Cerebellar nuclear complex (tissue), 1 donor: ENCODE measurements at regions not wholly inside any gene's neighbourhood (a gene's known extent, or its start where the extent isn't known, plus 50 kb on each side); places are given as distances from the start of the nearest gene placed in this dataset.

Source experiments
- DNase-seq, 2 experiments: peaks; one replicate each; lab custom pipeline; 2025; lab: John Stamatoyannopoulos, UW

DNA sequence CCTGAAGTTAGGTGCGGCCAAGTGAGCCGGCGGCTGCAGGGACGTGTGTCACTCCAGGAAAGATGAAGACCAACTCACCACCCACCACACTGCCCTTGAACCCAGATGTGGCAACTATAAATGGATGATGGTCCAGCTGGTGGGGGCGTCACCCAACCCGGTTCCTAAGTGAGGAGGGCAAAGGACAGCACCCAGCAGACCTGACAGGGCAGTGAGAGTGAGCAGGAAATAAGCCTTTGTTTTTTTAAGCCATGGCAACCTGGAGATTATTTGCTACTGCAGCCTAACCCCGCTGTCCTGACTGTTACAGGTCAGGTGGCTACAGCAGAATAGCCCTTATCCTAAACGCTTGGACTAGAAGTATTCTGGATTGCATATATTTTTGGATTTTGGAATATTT lies 228.9 kb downstream of the CTTN start:
- DNase-seq: no peak

GRCh38 chr11:70628176-70628854 lies 230.0 kb downstream of the CTTN start:
- no peak for DNase-seq

DNA sequence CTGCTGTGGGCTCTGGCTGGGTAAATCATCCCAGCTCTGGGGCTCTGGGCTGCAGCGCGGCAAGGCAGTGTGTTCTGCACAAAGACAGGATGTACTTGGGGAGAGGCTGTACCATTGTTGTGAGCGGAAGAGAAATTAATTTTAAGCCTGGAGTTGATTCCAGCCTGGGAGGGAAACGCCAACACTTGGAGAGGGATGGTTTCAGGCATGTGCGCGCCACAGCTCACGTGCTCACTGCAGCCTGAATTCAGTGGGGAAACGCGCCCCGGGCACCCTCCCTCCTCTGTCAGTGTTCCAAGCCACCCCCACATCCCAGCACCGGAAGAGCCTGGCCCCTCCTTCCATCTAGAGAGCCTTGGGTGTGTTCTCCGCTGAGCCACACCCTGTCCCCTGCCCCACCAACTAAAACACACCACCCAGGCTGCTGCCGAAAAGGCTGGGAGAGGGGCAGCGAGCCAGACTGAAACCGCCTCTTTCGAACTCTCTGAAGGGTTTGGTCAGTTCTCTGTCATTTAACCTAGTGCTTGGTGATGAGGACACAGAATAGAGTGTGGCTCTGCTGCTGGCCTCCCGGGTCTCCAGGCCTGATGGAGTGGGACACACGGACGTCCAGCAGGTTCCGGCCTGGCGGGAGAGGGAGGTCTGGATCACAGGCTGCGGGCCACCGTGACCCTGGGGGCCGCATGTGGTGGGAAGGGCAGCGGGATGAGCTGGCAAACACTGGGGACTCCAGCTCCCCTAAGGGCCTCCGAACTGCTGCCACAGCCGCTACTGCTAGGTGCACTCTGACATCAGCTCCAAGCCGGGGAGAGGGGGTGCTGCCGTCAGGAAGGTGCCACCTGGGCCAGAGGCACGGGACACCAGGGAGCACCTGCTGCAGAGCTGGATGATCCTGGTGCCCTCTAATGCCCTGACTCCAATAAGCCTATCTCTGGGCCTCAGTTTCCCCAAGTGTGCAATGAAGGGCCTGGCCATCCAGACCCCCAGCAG lies 230.8 kb downstream of the CTTN start:
- DNase-seq: no peak

GRCh38 chr11:70630068-70630467 lies 231.7 kb downstream of the CTTN start:
- no peak for DNase-seq

DNA sequence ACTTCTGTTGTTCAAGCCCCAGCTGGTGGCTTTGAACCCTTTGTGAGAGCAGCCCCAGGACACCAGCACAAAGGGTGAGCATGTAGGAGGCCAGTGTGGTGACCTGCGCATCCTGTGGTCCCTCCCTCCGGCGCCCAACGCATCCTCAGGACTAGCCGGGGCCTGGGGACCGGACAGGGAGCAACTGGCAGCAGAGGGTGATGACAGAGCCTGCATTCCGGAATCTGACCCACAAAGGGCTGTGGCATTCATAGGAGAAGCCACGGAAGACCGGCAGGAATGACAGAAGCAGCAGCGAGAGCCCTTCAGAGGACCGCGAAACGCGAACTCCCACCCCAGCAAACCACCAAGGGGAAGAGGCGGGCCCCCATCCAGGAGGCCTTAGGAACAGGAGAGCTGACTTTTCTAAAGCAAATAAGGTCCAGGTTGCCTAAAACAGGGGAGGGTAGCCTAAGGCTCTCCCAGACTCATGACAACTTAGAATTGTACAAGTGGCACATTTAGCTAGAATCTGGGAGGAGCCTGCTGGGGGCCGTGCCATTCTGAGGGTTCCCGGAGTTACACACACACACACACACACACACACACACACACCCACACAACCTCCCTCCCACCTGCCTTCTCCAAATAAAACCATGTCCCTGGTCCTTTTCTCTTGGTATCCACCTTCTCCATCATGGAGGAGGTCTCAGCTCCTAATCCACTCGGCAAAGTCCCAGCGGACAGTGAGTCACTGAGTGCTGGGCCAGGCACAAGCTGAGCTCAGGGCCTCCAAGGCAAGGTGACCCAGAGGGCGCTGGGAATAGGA lies 232.7 kb downstream of the CTTN start:
- no peak for DNase-seq

DNA sequence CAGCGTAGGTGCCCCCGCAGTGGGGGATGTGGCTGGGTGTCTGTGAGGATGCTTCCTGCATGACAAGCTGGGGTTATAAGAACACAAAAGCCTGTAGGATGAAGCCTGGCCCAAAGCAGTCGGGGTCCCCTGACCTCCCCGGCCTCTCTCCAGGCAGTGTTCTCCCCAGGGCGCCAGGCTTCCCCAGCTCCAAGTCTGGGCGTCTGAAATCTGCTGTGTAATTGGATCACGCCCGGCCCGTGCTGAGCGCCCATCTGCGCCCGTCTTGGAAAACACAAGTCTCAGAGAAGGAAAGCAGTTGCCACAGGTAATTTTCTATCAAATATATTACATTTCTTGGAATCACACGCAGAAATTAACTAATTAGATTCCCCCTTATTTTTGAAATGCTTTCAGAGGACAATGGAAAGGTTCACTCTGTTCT lies 233.3 kb downstream of the CTTN start:
- DNase-seq: no peak

DNA sequence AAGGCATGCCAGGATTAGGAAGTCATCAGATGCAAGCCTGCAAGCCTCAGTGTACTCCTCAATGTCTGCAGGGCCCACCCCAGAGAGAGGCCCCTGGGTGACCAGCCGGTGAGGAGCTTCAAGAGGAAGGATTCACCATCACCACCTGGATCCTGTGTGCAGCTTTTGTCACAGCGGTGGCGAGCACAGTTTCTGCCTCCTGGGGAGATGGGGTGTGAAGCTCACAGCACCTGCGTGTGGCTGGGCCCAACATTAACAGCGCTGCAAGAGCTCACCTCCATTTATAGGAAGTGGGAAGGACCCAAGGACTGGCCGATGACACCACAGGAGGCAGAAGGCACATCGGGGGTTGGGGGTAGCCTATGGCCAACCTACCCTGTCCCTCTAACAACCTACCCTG lies 235.3 kb downstream of the CTTN start:
- no peak for DNase-seq

DNA sequence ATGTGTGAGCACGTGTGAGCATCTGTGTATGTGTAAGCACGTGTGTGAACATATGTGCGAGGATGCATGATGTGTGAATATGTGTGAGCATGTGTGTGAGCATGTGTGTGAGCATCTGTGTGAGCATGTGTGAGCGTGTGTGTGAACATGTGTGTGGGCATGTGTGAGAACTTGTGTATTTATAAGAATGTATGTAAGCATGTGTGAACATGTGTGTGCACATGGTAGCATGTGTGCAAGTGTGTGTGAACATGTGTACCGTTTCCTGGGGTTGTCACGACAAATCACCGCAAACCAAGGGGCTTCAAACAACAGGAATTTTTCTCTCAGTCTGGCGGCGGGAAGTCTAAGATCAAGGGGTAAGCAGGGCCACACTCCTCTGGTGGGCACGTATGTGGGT lies 238.3 kb downstream of the CTTN start:
- DNase-seq: no peak

GRCh38 chr11:70637186-70637800 lies 239.0 kb downstream of the CTTN start:
- no peak for DNase-seq

GRCh38 chr11:70637949-70638583 lies 239.7 kb downstream of the CTTN start:
- no peak for DNase-seq

DNA sequence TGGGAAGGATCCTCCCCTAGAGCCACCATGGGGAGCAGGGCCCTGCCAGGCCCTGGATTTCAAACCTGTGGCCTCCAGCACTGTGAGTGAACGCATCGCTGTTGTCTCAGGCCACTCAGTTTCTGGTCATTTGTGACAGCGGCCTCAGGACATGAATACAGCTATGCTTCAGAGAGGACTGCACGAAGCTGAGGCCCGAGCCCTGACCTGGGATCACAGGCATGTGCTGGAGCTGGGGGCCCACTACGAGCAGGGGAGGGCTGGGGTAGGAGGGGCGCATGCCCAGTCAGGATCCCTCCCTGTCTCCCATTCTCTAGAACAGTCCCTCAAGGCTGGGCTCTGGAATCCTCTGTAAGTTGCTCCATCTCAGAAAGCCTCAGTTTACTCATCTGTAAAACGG lies 242.1 kb downstream of the CTTN start:
- DNase-seq: no peak

DNA sequence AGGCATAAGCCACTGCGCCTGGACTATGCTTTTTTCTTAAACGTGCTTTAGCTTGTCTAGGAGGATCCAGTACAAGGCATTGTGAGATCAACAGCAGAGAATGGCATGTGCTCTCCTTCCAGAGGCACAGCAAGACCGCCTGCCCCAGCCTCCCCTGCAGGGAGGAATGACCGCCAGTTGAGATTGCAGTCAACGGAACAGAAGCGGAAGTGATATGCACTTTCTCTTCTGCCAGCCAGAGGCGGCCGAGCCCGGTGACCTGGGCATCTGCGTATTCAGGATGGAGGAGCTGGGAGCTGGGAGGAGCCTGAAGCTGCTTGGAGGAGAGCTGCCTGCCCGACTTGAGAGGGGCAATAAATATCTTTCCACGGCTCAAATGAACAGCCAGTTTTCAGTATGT lies 243.0 kb downstream of the CTTN start:
- DNase-seq: no peak

DNA sequence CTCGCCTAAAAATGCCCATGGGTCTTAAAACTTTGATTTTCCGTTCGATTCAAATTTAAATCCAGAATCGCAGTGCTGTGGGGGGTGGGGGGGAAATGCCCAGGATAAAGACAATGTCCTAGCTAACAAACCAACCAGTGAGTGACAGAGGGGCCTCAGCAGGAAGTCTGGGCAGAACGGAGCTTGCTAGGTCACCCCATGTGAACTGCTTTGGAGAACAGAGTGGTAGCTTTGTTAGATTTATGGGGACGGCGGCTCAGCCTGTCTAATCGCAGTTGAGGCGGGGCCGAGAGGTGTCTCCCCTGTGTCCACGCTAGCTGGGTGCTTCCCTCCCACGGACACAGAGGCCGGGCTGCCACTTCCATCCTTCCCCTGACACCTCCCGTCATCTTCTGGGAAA lies 243.9 kb downstream of the CTTN start:
- DNase-seq: no peak

DNA sequence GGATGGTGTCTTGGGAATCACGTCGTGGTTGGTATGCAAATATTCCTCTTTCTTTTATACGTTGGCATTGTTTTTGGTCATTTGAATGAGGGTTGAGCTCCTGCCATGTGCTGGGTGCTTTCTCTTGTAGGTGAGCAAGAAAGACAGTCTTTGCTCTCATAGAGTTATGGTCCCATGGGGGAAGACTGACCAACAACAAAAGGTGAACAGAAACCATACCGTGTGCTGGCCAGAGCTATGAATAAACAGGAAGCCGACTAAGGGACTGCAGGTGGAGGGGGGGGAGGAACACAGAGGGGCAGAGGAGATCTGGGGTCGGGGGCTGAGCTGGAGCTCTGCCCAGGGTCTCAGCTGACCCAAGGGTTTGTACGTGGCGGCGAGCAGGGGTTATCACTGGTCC lies 245.3 kb downstream of the CTTN start:
- DNase-seq: no peak

GRCh38 chr11:70644343-70645060 lies 246.2 kb downstream of the CTTN start:
- no peak for DNase-seq

DNA sequence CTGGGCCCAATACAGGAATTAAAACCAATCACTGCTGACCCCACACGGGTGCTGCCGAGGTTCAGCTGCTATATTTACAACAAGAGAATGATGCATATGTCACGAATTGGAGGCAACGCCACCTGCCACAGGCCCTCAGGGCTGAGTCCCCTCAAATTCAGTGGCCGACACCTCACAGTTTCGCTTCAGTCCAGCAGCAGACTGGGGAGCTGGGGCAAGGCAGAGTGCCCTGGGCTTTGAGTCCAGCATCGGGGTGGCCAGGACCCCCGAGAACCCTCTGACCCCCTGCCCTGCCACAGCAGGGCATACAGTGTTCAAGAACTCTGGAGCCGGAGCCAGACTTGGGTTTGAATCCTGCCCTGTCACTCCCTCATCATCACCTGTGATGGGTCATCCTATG lies 247.2 kb downstream of the CTTN start:
- DNase-seq: no peak

GRCh38 chr11:70646272-70647049 lies 248.1 kb downstream of the CTTN start:
- no peak for DNase-seq

DNA sequence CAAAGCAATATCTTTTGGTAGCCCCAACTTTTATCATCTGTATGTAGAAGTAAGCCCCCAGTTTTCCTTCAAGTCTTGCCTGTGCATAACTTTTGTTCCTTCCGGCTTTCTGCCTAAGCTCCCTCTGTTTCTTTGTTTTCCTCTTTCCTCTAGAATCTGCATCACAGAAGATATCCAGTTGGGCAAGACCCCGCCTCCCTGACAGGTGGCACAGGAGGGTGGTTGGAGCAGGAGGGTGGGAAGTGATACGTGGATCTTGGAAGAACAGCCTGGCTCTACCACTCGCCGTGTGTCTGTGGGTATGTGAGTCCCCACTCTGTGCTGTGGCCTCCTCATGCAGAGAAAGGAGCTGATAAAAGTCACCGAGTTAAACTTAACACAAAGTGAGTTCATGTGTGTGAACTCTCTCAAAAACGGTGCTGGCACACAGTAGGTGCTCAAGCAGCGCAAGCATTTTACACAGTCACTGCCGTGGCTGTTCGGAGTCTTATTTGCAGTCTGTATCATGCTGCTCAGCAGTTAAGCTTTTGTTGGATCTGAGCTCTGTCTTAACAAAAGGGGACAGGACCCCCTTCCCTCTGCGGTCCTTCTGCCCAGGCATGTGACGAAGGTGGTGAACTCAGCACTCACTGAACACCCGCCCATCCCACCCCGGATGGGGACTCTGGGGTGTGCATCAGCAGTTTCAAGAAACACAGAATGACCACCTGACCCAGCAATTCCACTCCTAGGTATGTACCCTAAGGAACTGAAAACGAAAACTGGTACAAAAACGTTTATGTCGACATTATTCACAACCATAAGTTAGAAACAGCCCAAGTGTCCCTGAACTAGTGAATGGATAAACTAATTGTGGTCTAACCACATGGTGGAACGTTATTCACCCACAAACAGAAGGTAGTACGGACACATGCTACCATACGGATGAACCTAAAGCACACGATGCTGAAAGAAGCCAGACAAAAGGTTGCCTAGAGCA lies 249.1 kb downstream of the CTTN start:
- no peak for DNase-seq
